A549 (cell line): ENCODE measurements at regions not wholly inside any gene's neighbourhood (a gene's known extent, or its start where the extent isn't known, plus 50 kb on each side); places are given as distances from the start of the nearest gene placed in this dataset.

Experiments
- ATAC-seq, 2 experiments: fragments of 200-7000 bp in 1 of 2; fragments of >200 bp in 1 of 2; cut with Nextera tagmentation in 1 of 2; cut with Tn5 transposase in 1 of 2; 3 replicates each; pipeline versions ENCODE4 v1.8.0 to v1.9.1; 2018 to 2020; ENCODE audit warnings: mild to moderate bottlenecking in 1 of 2, moderate library complexity in 1 of 2
- CTCF ChIA-PET: fragments of 300-600 bp; sonication (Branson Sonifier 250); formaldehyde crosslinking; extraction: SDS; loops from one replicate; lab custom pipeline; 2021; ENCODE audit warnings: antibody characterized with exemption, inconsistent platforms; lab: Yijun Ruan, JAX
- POLR2A ChIA-PET: fragments of 350-600 bp; formaldehyde crosslinking; extraction: SDS; loops from one replicate; lab custom pipeline; 2021; ENCODE audit warnings: antibody characterized with exemption, inconsistent platforms; lab: Yijun Ruan, JAX
- DNase-seq, 2 experiments: peaks; one replicate each; pipeline versions ENCODE4 v3.0.0 to v3.0.0-alpha.2; 2011 to 2016; ENCODE audit warnings: low read depth in 1 of 2, low spot score in 1 of 2
- FAIRE-seq: peaks from 2 replicates; lab custom pipeline; 2011; peaks lifted over from hg19 to GRCh38; lab: Jason Lieb, UNC
- H3K27ac ChIP-seq, 2 experiments: fragments of >200 bp; sonication (Bioruptor Twin); formaldehyde crosslinking; 3 replicates each; pipeline ENCODE4 v1.5.1; 2016 to 2017
- H3K4me1 ChIP-seq: fragments of >200 bp; sonication (Bioruptor Twin); formaldehyde crosslinking; 3 replicates; pipeline ENCODE4 v1.6.1; 2016
- H3K4me2 ChIP-seq: fragments of >200 bp; sonication (Bioruptor Twin); formaldehyde crosslinking; 3 replicates; pipeline ENCODE4 v1.6.1; 2016
- H3K4me3 ChIP-seq: fragments of >200 bp; sonication (Bioruptor Twin); formaldehyde crosslinking; 3 replicates; pipeline ENCODE4 v1.5.1; 2016
- H3K9me3 ChIP-seq: fragments of >200 bp; sonication (Bioruptor Twin); formaldehyde crosslinking; 3 replicates; pipeline ENCODE4 v1.6.1; 2016
- ATOH8 ChIP-seq: fragments of 250-450 bp; sonication (Bioruptor Pico); IDR thresholded peaks from 2 replicates; pipeline ENCODE4 v1.5.0; 2020; ENCODE audit warnings: low read depth, mild to moderate bottlenecking, moderate library complexity
- BCL3 ChIP-seq: fragments of >200 bp; sonication (Bioruptor Twin); formaldehyde crosslinking; IDR thresholded peaks from 3 replicates; pipeline ENCODE4 v1.6.1; 2016
- BHLHE40 ChIP-seq: IDR thresholded peaks from 2 replicates; pipeline ENCODE4 v1.6.1; 2012; ENCODE audit warnings: low read depth, low read length, inconsistent platforms
- CEBPB ChIP-seq, 2 experiments: fragments of >200 bp in 1 of 2; sonication (Bioruptor Twin) in 1 of 2; formaldehyde crosslinking in 1 of 2; IDR thresholded peaks; 2 replicates each; pipeline ENCODE4 v1.6.1; 2012 to 2016
- EP300 ChIP-seq, 2 experiments: fragments of >200 bp; sonication (Bioruptor Twin); formaldehyde crosslinking; IDR thresholded peaks; 2 replicates in 1 of 2; 3 replicates in 1 of 2; pipeline ENCODE4 v1.6.1; 2016 to 2017
- ESRRA ChIP-seq: fragments of 150-350 bp; IDR thresholded peaks from 2 replicates; pipeline ENCODE4 v1.6.1; 2014; ENCODE audit warnings: mild to moderate bottlenecking, low read length, borderline replicate concordance
- HEYL ChIP-seq: fragments of 250-450 bp; sonication (Bioruptor Pico); IDR thresholded peaks from 2 replicates; pipeline ENCODE4 v1.8.0; 2021; ENCODE audit warnings: mild to moderate bottlenecking, moderate library complexity
- HMGXB4 ChIP-seq: fragments of 250-450 bp; sonication (Bioruptor Pico); IDR thresholded peaks from 2 replicates; pipeline ENCODE4 v1.5.0; 2021; ENCODE audit warnings: mild to moderate bottlenecking, moderate library complexity, borderline replicate concordance
- HOXB5 ChIP-seq: fragments of 250-450 bp; sonication (Bioruptor Pico); IDR thresholded peaks from 2 replicates; pipeline ENCODE4 v1.5.0; 2020; ENCODE audit warnings: mild to moderate bottlenecking, moderate library complexity
- JUN ChIP-seq, 2 experiments: fragments of >200 bp; sonication (Bioruptor Twin); formaldehyde crosslinking; IDR thresholded peaks; 2 replicates in 1 of 2; 3 replicates in 1 of 2; pipeline ENCODE4 v1.6.1; 2016 to 2017
- KDM1A ChIP-seq: fragments of 200-600 bp; sonication (generic); IDR thresholded peaks from 2 replicates; pipeline ENCODE4 v1.6.1; 2016; ENCODE audit warnings: low read depth, mild to moderate bottlenecking
- MAFK ChIP-seq: fragments of 450-650 bp; IDR thresholded peaks from 2 replicates; pipeline ENCODE4 v1.6.1; 2014; ENCODE audit not compliant: partially characterized antibody
- MAX ChIP-seq: IDR thresholded peaks from 2 replicates; pipeline ENCODE4 v1.6.1; 2012
- MYC ChIP-seq: IDR thresholded peaks from 2 replicates; pipeline ENCODE4 v1.6.1; 2012; ENCODE audit warnings: mild to moderate bottlenecking, inconsistent platforms, low read length, improper control_type of control experiment, borderline replicate concordance
- NR3C1 ChIP-seq: fragments of >200 bp; sonication (Bioruptor Twin); formaldehyde crosslinking; IDR thresholded peaks from 3 replicates; pipeline ENCODE4 v1.6.1; 2017
- PBX3 ChIP-seq: IDR thresholded peaks from 2 replicates; pipeline ENCODE4 v1.6.1; 2012
- PHF8 ChIP-seq: fragments of 200-600 bp; sonication (generic); IDR thresholded peaks from 2 replicates; pipeline ENCODE4 v1.6.1; 2016; ENCODE audit warnings: low read depth, mild to moderate bottlenecking, antibody characterized with exemption, moderate library complexity, borderline replicate concordance
- POLR2AphosphoS2 ChIP-seq: conservative IDR thresholded peaks from 2 replicates; pipeline ENCODE4 v1.6.1; 2012; ENCODE audit warnings: low read length, improper control_type of control experiment, inconsistent platforms
- RCOR1 ChIP-seq: fragments of 150-350 bp; IDR thresholded peaks from 2 replicates; pipeline ENCODE4 v1.6.1; 2014; ENCODE audit warnings: antibody characterized with exemption, low read length, low read depth
- RFX5 ChIP-seq: fragments of 450-650 bp; IDR thresholded peaks from 2 replicates; pipeline ENCODE4 v1.7.1; 2014; ENCODE audit warnings: antibody characterized with exemption, mild to moderate bottlenecking, moderate library complexity
- SMC3 ChIP-seq: fragments of >200 bp; sonication (Bioruptor Twin); formaldehyde crosslinking; IDR thresholded peaks from 3 replicates; pipeline ENCODE4 v1.6.1; 2018; ENCODE audit warnings: inconsistent platforms
- SREBF2 ChIP-seq: fragments of 450-650 bp; IDR thresholded peaks from 2 replicates; pipeline ENCODE4 v1.6.1; 2014; ENCODE audit warnings: mild to moderate bottlenecking, moderate library complexity
- TFCP2L1 ChIP-seq: fragments of 250-450 bp; sonication (Bioruptor Pico); IDR thresholded peaks from 2 replicates; pipeline ENCODE4 v1.5.0; 2021; ENCODE audit warnings: mild to moderate bottlenecking
- TP53 ChIP-seq: fragments of 250-450 bp; sonication (Bioruptor Pico); IDR thresholded peaks from 2 replicates; pipeline ENCODE4 v1.5.0; 2021; ENCODE audit warnings: mild to moderate bottlenecking, moderate library complexity
- USF2 ChIP-seq: fragments of 450-650 bp; IDR thresholded peaks from 2 replicates; pipeline ENCODE4 v1.6.1; 2014; ENCODE audit warnings: antibody characterized with exemption
- ZC3H11A ChIP-seq: fragments of 450-650 bp; IDR thresholded peaks from 2 replicates; pipeline ENCODE4 v1.6.1; 2014; ENCODE audit warnings: antibody characterized with exemption, mild to moderate bottlenecking
- ZFP36 ChIP-seq: fragments of 450-650 bp; IDR thresholded peaks from 2 replicates; pipeline ENCODE4 v1.6.1; 2014; ENCODE audit warnings: borderline replicate concordance; ENCODE audit not compliant: partially characterized antibody
- ZNF302 ChIP-seq: fragments of 250-450 bp; sonication (Bioruptor Pico); IDR thresholded peaks from 2 replicates; pipeline ENCODE4 v1.9.0; 2021; ENCODE audit warnings: inconsistent platforms, mild to moderate bottlenecking, moderate library complexity
- ZSCAN20 ChIP-seq: fragments of 250-450 bp; sonication (Bioruptor Pico); IDR thresholded peaks from 2 replicates; pipeline ENCODE4 v1.8.0; 2022; ENCODE audit warnings: mild to moderate bottlenecking, moderate library complexity
- WGBS: methylation state at CpG from one replicate; pipeline ENCODE4 v1.1.6; 2017; ENCODE audit errors: missing lambda C conversion rate; 5-methylcytosine and 5-hydroxymethylcytosine counted together

GRCh38 chr6:104648347-104648746 lies 211.4 kb downstream of the HACE1 start:
- H3K27ac ChIP-seq, result no peak overlapping the region
- DNase-seq, result no peak
- H3K4me1 ChIP-seq, result no peaks in the 10 kb centered on the region
- ChIA-PET CTCF (no interaction called here), POLR2A (no interaction called here)
- H3K9me3 ChIP-seq, result no peaks in the 10 kb centered on the region
- ATAC-seq, result no peak
- H3K4me3 ChIP-seq, result no peak overlapping the region
- WGBS, result 14% methylated on average over 1 of the region's 1 CpG
- no peak overlapping the region for H3K4me2 ChIP-seq
- TF ChIP-seq POLR2AphosphoS2 (no peak), ZC3H11A (no peak), CEBPB (IDR thresholded peaks at IDR 0.05) (no peak), BHLHE40 (no peak), PBX3 (no peak), JUN (IDR thresholded peaks at IDR 0.05) (no peak), TFCP2L1 (no peak), PHF8 (no peak), MAX (no peak), HMGXB4 (CRISPR knock-in tag) (no peak), ZSCAN20 (CRISPR knock-in tag) (no peak), ZFP36 (no peak), EP300 (IDR thresholded peaks at IDR 0.05) (no peak), MAFK (no peak), ESRRA (no peak), BCL3 (no peak), MYC (no peak), SREBF2 (no peak), SMC3 (no peak), HEYL (CRISPR knock-in tag) (no peak)
- no peak for FAIRE-seq

- no peaks in the 10 kb centered on the region for H3K4me1 ChIP-seq
- no peak overlapping the region for H3K4me2 ChIP-seq
- no peaks in the 10 kb centered on the region for H3K9me3 ChIP-seq
- ATAC-seq (no peak), DNase-seq (no peak), FAIRE-seq (no peak)
- no peak overlapping the region for H3K4me3 ChIP-seq
- POLR2A ChIA-PET, result no interaction called here
- CTCF ChIA-PET, result no interaction called here
- TF ChIP-seq HOXB5, result no peak
- no peak for TF ChIP-seq EP300 (IDR thresholded peaks at IDR 0.05)
- TF ChIP-seq JUN (IDR thresholded peaks at IDR 0.05), result no peak
- TF ChIP-seq RCOR1, result no peak
- WGBS, result 64% methylated on average over 1 of the region's 1 CpG
- H3K27ac ChIP-seq, result no peak overlapping the region
These were observed 214.9 kb downstream of the HACE1 start for GRCh38 chr6:104644848-104645247.

- no peak overlapping the region for H3K4me3 ChIP-seq
- no peak overlapping the region for H3K4me2 ChIP-seq
- H3K9me3 ChIP-seq, result no peaks in the 10 kb centered on the region
- DNase-seq, result no peak
- ChIA-PET POLR2A (no interaction called here), CTCF (no interaction called here)
- no peak for ATAC-seq
- 38% methylated on average over 2 of the region's 2 CpGs for WGBS
- no peaks in the 10 kb centered on the region for H3K4me1 ChIP-seq
- no peak overlapping the region for H3K27ac ChIP-seq
- FAIRE-seq, result no peak
- TF ChIP-seq MAFK, result no peak
- no peak for TF ChIP-seq TP53
- TF ChIP-seq ZNF302 (CRISPR knock-in tag), result no peak
- no peak for TF ChIP-seq BCL3
- no peak for TF ChIP-seq ZSCAN20 (CRISPR knock-in tag)
- no peak for TF ChIP-seq USF2
- no peak for TF ChIP-seq ATOH8 (CRISPR knock-in tag)
- TF ChIP-seq SMC3, result no peak
- no peak for TF ChIP-seq KDM1A
- TF ChIP-seq POLR2AphosphoS2, result no peak
- no peak for TF ChIP-seq NR3C1
- no peak for TF ChIP-seq ZC3H11A
- no peak for TF ChIP-seq EP300 (IDR thresholded peaks at IDR 0.05)
- TF ChIP-seq RFX5, result no peak
- TF ChIP-seq TFCP2L1, result no peak
- no peak for TF ChIP-seq JUN (IDR thresholded peaks at IDR 0.05)
- TF ChIP-seq BHLHE40, result no peak
These were observed 216.8 kb downstream of the HACE1 start for GRCh38 chr6:104642871-104643270.
